ENCODE measurements at regions not wholly inside any gene's neighbourhood (a gene's known extent, or its start where the extent isn't known, plus 50 kb on each side); places are given as distances from the start of the nearest gene placed in this dataset.

- Mint-ChIP-seq H3K27me3 (ENCODE audit: low read depth in 3 of 3) (no peaks in the 10 kb centered on the region), H3K36me3 (no peaks in the 10 kb centered on the region), H3K9me3 (peaks cover 0 to 2% (median 0%) of the 10 kb centered on the region in 7 donors), H3K4me1 (no peaks in the 10 kb centered on the region), H3K4me3 (no peak overlapping the region), H3K27ac (no peak overlapping the region)
- no peak overlapping the region for H3K9ac ChIP-seq (ENCODE audit: insufficient read depth, low read length, poor library complexity, severe bottlenecking)
- no CpG with 5 or more reads among the region's 3 CpGs for WGBS (ENCODE audit: insufficient coverage)
- no peaks in the 10 kb centered on the region for H3K4me1 ChIP-seq (ENCODE audit: control insufficient read depth in 1 of 2, insufficient read depth in 2 of 2, low read length in 2 of 2)
- H3K4me2 ChIP-seq (replicated peaks; ENCODE audit: extremely low read depth, low read length, poor library complexity, severe bottlenecking), result no peak overlapping the region
- no peaks in the 10 kb centered on the region for H3K79me2 ChIP-seq (ENCODE audit: insufficient read depth, low read length)
- intact Hi-C loops (cut with micrococcal nuclease), result no loop called here
- H3K36me3 ChIP-seq (replicated peaks in 1 of 2; ENCODE audit: control insufficient read depth in 1 of 2, insufficient read depth in 2 of 2, low read length in 2 of 2), result no peaks in the 10 kb centered on the region
- no peak for TF ChIP-seq CTCF (IDR thresholded peaks at IDR 0.05)
- no peak overlapping the region for H3K27ac ChIP-seq (ENCODE audit: low read depth in 1 of 2, low read length in 2 of 2)
- no peaks in the 10 kb centered on the region for H3K27me3 ChIP-seq (ENCODE audit: control insufficient read depth in 2 of 2, insufficient read depth in 2 of 2, low read length in 2 of 2)
- DNase-seq, result no peak
- no peak overlapping the region for H2AFZ ChIP-seq (ENCODE audit: insufficient read depth, low read depth, low read length, poor library complexity, severe bottlenecking)
- H3K9me3 ChIP-seq (replicated peaks in 1 of 2; ENCODE audit: control insufficient read depth in 1 of 2, insufficient read depth in 1 of 2, low read length in 2 of 2), result no peaks in the 10 kb centered on the region
- H3K4me3 ChIP-seq (replicated peaks in 1 of 3; ENCODE audit: low read depth in 2 of 3, low read length in 3 of 3), result no peak overlapping the region
- no peaks in the 10 kb centered on the region for H4K20me1 ChIP-seq (ENCODE audit: insufficient read depth, low read length)
Measured at GRCh38 chr4:114393295-114394038, 205.1 kb upstream of the UGT8 start.

- Histone ChIP-seq H3K9me3 (replicated peaks in 1 of 2; ENCODE audit: control insufficient read depth in 1 of 2, insufficient read depth in 1 of 2, low read length in 2 of 2) (no peaks in the 10 kb centered on the region), H3K4me3 (replicated peaks in 1 of 3; ENCODE audit: low read depth in 2 of 3, low read length in 3 of 3) (no peak overlapping the region), H3K4me2 (replicated peaks; ENCODE audit: extremely low read depth, low read length, poor library complexity, severe bottlenecking) (no peak overlapping the region), H3K79me2 (ENCODE audit: insufficient read depth, low read length) (no peaks in the 10 kb centered on the region), H4K20me1 (ENCODE audit: insufficient read depth, low read length) (no peaks in the 10 kb centered on the region), H3K27me3 (ENCODE audit: control insufficient read depth in 2 of 2, insufficient read depth in 2 of 2, low read length in 2 of 2) (no peaks in the 10 kb centered on the region), H3K9ac (ENCODE audit: insufficient read depth, low read length, poor library complexity, severe bottlenecking) (no peak overlapping the region), H3K27ac (ENCODE audit: low read depth in 1 of 2, low read length in 2 of 2) (no peak overlapping the region), H3K36me3 (replicated peaks in 1 of 2; ENCODE audit: control insufficient read depth in 1 of 2, insufficient read depth in 2 of 2, low read length in 2 of 2) (no peaks in the 10 kb centered on the region), H3K4me1 (ENCODE audit: control insufficient read depth in 1 of 2, insufficient read depth in 2 of 2, low read length in 2 of 2) (no peaks in the 10 kb centered on the region), H2AFZ (ENCODE audit: insufficient read depth, low read depth, low read length, poor library complexity, severe bottlenecking) (no peak overlapping the region)
- Mint-ChIP-seq H3K27me3 (ENCODE audit: low read depth in 3 of 3) (no peaks in the 10 kb centered on the region), H3K27ac (no peak overlapping the region), H3K4me3 (no peak overlapping the region), H3K4me1 (no peaks in the 10 kb centered on the region), H3K36me3 (no peaks in the 10 kb centered on the region), H3K9me3 (peaks cover 0 to 2% (median 0%) of the 10 kb centered on the region in 7 donors)
- intact Hi-C loops (cut with micrococcal nuclease), result no loop called here
- WGBS (ENCODE audit: insufficient coverage), result no CpG with 5 or more reads among the region's 2 CpGs
- TF ChIP-seq CTCF (IDR thresholded peaks at IDR 0.05), result no peak
- no peak for DNase-seq
Measured at GRCh38 chr4:114396808-114397207, 201.8 kb upstream of the UGT8 start.

All from CD14-positive monocyte (primary cell).